HG02943 (cell line): ENCODE measurements at regions not wholly inside any gene's neighbourhood (a gene's known extent, or its start where the extent isn't known, plus 50 kb on each side); places are given as distances from the start of the nearest gene placed in this dataset.

Experiments used
- ATAC-seq: cut with Tn5 transposase; IDR thresholded peaks from one replicate; pipeline ENCODE4 v1.9.1; 2021; ENCODE audit warnings: mild to moderate bottlenecking, low read depth, moderate library complexity; ENCODE audit not compliant: unreplicated experiment

DNA sequence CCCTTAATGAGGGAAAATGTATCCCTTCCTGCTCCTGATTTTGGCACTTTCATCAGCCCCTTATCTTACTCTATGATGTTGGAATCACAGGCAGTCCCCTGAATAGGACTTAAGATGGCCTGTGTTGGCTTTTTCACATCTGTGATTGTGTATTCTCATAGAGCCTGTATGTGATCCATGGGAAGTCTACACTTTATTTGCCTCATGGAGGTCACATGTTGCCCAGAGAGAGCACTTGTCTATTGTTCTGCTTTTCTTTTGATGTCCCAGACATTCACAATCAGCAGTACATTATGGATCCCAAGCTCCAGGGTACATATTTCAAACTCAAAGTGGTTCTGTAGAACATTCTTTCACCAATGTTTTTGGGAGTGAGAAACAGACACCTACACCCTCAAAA lies 885.2 kb upstream of the ADGRL2 start:
- no peak for ATAC-seq

GRCh38 chr1:80910426-80910825 lies 890.3 kb upstream of the ADGRL2 start:
- no peak for ATAC-seq

DNA sequence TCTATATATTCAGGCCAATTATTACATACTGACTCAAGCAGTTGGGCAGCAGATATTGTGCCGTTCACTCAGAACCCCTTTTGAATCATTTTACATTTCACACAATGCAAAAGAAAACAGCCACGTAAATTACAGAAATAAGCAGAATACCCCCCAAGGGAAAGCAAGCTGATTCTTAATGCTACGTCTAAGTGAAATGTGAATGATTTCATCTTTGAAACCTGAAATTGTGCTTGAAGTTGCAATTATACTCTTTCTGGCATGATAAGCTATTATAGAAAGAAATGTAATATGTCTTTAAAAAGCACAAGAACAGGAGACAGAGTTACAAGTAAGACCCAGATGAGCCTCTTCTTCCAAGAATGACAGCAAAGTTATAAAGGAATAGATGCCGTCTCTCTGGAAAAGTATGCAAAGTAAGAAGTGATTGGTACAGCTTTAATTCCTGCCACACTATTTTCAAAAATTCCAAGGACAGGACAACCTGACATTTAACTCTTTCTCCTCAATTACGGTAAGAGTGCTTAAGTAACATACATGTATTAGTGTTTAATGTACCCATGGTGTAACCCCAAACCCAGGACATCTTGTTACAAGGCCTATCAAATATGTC lies 891.5 kb upstream of the ADGRL2 start:
- no peak for ATAC-seq

- ATAC-seq = no peak
Observed at GRCh38 chr1:80896781-80897356, 903.9 kb upstream of the ADGRL2 start.

DNA sequence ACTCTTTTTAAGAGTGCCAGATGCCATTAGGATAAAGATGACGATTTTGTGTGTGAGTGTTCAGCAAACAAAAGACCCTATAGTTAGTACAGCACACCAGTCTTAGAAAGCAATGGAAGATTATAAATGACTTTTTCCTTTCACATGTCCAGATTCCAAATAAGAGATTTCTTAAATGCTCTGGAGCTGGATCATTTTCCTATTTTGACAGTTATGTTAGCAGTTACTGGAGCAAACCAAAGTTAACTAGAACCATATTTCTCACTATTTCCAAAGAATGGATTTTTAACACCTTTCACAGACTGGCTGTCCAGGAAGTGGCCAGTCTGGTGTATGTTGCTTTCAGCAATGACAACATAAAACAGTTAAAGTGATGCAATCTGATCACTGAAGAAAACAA lies 905.8 kb upstream of the ADGRL2 start:
- no peak for ATAC-seq

DNA sequence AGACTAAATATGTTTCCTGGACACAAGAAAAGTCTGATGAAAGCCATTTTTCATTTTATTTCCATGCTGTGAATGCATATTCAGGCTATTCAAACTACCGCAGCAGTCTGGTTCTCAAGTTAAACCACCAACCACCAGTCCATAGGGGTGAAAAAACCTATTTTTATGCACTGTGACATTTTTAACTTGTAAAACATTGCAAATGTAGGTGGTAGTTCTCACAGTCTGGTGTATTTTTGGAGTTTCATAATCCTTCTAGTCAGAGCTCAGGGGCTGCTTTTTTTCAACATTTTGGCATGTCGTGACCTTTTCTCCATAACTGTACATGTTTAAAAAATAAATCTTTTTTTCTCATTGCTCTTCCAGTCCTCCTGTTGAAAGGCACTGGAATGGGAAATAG lies 907.6 kb upstream of the ADGRL2 start:
- no peak for ATAC-seq

- no peak for ATAC-seq
Observed at GRCh38 chr1:80892539-80892938, 908.2 kb upstream of the ADGRL2 start.

DNA sequence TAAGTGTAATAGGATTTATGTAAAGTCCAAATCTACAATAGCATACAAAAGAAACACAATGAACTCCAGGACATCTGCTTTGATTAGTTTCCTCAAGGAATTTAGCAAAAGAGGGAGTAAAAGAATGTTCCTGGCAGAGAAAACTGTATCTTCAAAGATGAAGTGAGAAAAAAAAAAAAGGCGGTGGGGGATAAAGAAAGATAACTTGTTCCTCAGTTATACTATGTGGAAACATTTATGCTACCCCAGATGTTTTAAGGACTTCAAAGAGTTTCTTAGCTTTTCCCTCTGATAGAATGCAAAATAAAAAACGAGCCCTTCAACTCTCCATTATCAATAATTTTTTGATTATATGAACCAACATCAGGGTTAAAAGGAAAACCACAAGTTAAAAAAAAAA lies 908.9 kb upstream of the ADGRL2 start:
- no peak for ATAC-seq

DNA sequence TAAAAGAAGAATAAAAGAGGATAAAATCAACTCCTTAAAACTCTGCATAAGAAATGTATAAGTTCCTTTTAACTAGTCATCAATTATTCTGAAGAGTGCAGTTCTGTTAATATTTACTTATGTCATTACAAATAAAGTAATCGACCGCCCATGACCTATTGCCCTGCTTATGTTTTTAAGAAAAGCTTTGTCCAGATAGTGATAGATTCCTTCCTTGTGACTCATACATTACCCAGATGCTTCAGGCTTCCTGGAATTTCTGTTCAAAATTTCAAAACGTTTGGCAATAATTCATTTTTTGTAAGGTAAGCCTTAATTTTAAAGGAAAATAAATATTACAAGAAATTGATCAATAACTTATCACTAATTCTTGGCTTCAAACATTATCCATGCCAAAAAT lies 918.2 kb upstream of the ADGRL2 start:
- no peak for ATAC-seq

GRCh38 chr1:80878343-80878742 lies 922.4 kb upstream of the ADGRL2 start:
- ATAC-seq = no peak

GRCh38 chr1:80876035-80876434 lies 924.7 kb upstream of the ADGRL2 start:
- no peak for ATAC-seq

GRCh38 chr1:80869299-80869698 lies 931.4 kb upstream of the ADGRL2 start:
- ATAC-seq = no peak

DNA sequence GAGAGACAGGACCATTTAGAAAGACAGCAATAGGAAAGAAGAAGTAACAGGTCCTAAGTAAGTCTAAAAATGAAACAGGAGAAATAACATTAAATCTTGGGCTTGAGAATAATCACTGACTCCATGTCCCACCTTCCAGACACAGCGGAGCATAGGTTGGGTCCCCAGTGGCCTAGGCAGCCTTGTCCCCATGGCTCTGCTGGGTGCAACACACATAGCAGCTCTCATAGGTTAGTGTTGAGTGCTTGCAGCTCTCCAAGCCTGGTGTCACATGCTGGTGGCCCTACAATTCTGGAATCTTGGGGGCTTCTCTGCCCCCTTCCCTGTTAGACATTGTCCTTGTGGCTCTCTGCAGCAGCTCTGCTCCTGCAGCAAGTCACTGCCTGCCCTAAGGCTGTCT lies 952.8 kb upstream of the ADGRL2 start:
- ATAC-seq = no peak

GRCh38 chr1:80846966-80847365 lies 953.8 kb upstream of the ADGRL2 start:
- ATAC-seq = no peak

- no peak for ATAC-seq
Observed at GRCh38 chr1:80842796-80843195, 957.9 kb upstream of the ADGRL2 start.

DNA sequence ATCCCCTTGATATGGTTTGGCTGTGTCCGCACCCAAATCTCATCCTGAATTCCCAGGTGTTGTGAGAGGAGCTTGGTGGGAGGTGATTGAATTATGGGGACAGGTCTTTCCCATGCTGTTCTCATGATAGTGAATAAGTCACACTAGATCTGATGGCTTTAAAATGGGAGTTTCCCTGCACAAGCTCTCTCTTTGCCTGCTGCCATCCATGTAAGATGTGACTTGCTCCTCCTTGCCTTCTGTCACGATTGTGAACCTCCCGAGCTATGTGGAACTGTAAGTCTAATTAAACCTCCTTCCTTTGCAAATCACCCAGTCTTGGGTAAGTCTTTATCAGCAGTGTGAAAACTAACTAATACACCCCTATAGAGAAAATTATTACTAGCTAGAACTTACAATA lies 959.5 kb upstream of the ADGRL2 start:
- ATAC-seq = no peak

DNA sequence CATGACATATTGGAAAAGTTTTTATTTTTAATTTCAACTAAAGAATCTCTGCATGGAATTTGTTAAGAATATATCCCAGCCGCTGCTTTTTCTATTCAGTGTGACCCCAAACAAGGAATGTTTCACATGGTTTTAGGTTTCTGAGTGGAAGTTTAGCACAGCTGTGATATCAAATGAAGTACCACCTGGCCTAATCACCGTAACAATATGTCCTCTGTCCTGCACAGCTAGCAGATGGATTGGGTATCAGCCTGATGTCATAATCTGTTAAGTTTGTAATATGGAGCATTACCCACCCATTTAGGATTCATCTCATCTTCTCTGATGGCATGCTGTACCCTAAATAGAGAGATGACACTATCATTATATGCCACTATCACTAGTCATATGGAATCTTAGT lies 963.7 kb upstream of the ADGRL2 start:
- ATAC-seq = no peak

- no peak for ATAC-seq
Observed at GRCh38 chr1:80836505-80836904, 964.2 kb upstream of the ADGRL2 start.

GRCh38 chr1:80827666-80828065 lies 973.1 kb upstream of the ADGRL2 start:
- ATAC-seq = no peak

DNA sequence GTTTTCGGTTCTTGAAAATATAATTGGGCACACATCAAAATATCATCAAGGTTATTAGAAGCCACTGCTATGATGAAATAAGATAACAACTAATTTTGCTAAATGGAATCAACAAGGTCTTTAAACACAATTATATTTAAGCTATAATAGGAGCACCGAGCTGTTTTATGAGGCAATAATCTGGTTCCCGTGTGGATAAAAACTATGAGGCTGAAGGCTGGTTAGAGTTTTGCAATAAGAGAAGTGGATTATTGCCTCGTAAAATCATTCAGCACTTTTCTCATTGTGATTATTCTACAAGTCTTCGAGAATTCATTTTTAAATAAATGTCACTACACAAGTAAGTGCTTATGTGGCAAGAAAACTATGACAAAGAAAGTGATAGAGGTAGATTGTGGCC lies 975.7 kb upstream of the ADGRL2 start:
- no peak for ATAC-seq

- no peak for ATAC-seq
Observed at GRCh38 chr1:80818211-80818610, 982.5 kb upstream of the ADGRL2 start.

DNA sequence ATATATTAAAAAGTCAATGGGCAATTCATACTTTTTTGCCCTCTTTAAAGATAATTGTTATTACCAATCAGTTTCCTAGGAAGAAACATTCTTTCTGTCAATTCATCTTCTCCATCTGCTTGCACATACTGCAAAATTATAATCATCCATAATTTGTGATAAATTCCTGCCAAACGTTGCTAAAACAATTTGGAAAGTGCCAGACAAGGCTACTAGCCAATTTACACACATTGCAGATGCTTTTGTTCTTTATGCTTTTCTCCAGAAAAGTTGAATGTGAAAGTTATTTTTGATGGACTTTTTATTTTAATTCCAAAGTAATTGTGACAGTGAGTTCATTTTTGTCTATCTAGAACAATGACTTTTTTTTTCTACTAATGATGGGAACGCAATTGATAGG lies 992.8 kb upstream of the ADGRL2 start:
- ATAC-seq = no peak

- ATAC-seq = no peak
Observed at GRCh38 chr1:80806431-80806830, 994.3 kb upstream of the ADGRL2 start.
